SK-N-MC (cell line): ENCODE measurements at regions not wholly inside any gene's neighbourhood (a gene's known extent, or its start where the extent isn't known, plus 50 kb on each side); places are given as distances from the start of the nearest gene placed in this dataset.

Experiments
- EZH2 ChIP-seq: fragments of 200-600 bp; sonication (generic); IDR thresholded peaks from one replicate; pipeline ENCODE4 v1.6.1; 2017; ENCODE audit warnings: antibody characterized with exemption
- POLR2AphosphoS5 ChIP-seq: IDR thresholded peaks from 2 replicates; pipeline ENCODE4 v1.6.1; 2012; ENCODE audit warnings: mild to moderate bottlenecking, low read depth, low read length, borderline replicate concordance

DNA sequence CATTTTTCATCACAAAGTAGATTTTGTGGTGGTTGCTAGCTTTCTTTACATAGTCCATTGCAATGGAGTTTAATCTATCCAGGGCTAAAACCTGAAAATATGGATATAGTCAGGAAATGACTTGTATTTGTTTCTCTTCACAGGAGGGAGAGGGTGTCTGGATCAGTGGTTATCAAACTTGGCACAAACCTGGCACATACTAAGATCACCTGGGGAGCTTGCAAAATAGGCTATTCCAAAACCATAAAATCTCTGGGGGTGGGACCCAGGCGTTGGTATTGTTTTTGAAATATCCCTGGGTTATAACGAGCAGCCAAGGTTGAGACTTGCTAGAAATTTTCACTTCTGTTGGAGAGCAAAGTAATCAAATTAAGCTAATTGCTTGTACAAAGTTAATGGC lies 179.9 kb downstream of the PCSK1 start:
- TF ChIP-seq POLR2AphosphoS5 = no peak
- TF ChIP-seq EZH2 = no peak
